ENCODE measurements at regions not wholly inside any gene's neighbourhood (a gene's known extent, or its start where the extent isn't known, plus 50 kb on each side); places are given as distances from the start of the nearest gene placed in this dataset.

- no peak overlapping the region for H3K4me2 ChIP-seq
- H3K27me3 ChIP-seq (ENCODE audit: insufficient read depth): no peaks in the 10 kb centered on the region
- Mint-ChIP-seq H3K4me1 (peaks cover 6% of the 10 kb centered on the region; the same call in 2 of the 3 replicates), H3K27ac (no peak overlapping the region), H3K27me3 (ENCODE audit: insufficient read depth, low read depth, poor library complexity) (no peaks in the 10 kb centered on the region), H3K9me3 (no peaks in the 10 kb centered on the region), H3K36me3 (ENCODE audit: low read depth) (no peaks in the 10 kb centered on the region), H3K4me3 (no peak overlapping the region)
- H3K36me3 ChIP-seq (ENCODE audit: insufficient read depth): no peaks in the 10 kb centered on the region
- no peaks in the 10 kb centered on the region for H3K9me2 ChIP-seq (ENCODE audit: insufficient read depth)
- TF ChIP-seq STAT1 (IDR thresholded peaks at IDR 0.05; ENCODE audit: unreplicated experiment) (no peak), ZNF331 (CRISPR knock-in tag; IDR thresholded peaks at IDR 0.05; ENCODE audit: low read depth) (no peak), EZH2 (IDR thresholded peaks at IDR 0.05; ENCODE audit: low read depth, unreplicated experiment) (no peak), CREB1 (CRISPR knock-in tag; IDR thresholded peaks at IDR 0.05; ENCODE audit: low read depth) (no peak), ZNF114 (CRISPR knock-in tag; IDR thresholded peaks at IDR 0.05) (no peak), NANOG (IDR thresholded peaks at IDR 0.05; ENCODE audit: borderline replicate concordance) (no peak), POLR2AphosphoS5 (IDR thresholded peaks at IDR 0.05; ENCODE audit: low read depth) (no peak), ETS1 (IDR thresholded peaks at IDR 0.05) (no peak), REST (IDR thresholded peaks at IDR 0.05; ENCODE audit: unreplicated experiment) (no peak), EZH2phosphoT487 (IDR thresholded peaks at IDR 0.05; ENCODE audit: unreplicated experiment) (no peak), ZNF462 (CRISPR knock-in tag; IDR thresholded peaks at IDR 0.05) (no peak), JUNB (IDR thresholded peaks at IDR 0.05; ENCODE audit: unreplicated experiment) (no peak), CTCF (conservative IDR thresholded peaks at IDR 0.05; ENCODE audit: low read depth in 2 of 2) (no peak)
- H2AFZ ChIP-seq: no peak overlapping the region
- no peak for ATAC-seq
- no peaks in the 10 kb centered on the region for H3K79me2 ChIP-seq (replicated peaks; ENCODE audit: insufficient read depth)
- H3K27ac ChIP-seq (ENCODE audit: low read depth): no peak overlapping the region
- no peaks in the 10 kb centered on the region for H3F3A ChIP-seq (replicated peaks; ENCODE audit: low read depth)
- H4K20me1 ChIP-seq (replicated peaks; ENCODE audit: insufficient read depth): no peaks in the 10 kb centered on the region
- DNase-seq (ENCODE audit: low spot score): no peak
- no peak overlapping the region for H3K4me3 ChIP-seq
- no peaks in the 10 kb centered on the region for H3K4me1 ChIP-seq (ENCODE audit: insufficient read depth)
These were observed 377.7 kb upstream of the MAP2 start for GRCh38 chr2:209046163-209046562.
